IMR-90 (cell line): ENCODE measurements at regions not wholly inside any gene's neighbourhood (a gene's known extent, or its start where the extent isn't known, plus 50 kb on each side); places are given as distances from the start of the nearest gene placed in this dataset.

Experiments
- ATAC-seq: fragments of 200-7000 bp; cut with Tn5 transposase; 2 replicates; pipeline ENCODE4 v1.9.1; 2020; ENCODE audit warnings: low read depth, mild to moderate bottlenecking, moderate library complexity
- BruUV-seq: library from RNA; stranded (reverse); fragments of 400-500 nt; replicated peaks from 2 replicates; lab custom pipeline; 2021; lab: Mats Ljungman, UMichigan
- CTCF ChIA-PET: fragments of 300-600 bp; formaldehyde crosslinking; extraction: SDS; loops from one replicate; lab custom pipeline; 2021; ENCODE audit warnings: antibody characterized with exemption; lab: Yijun Ruan, JAX
- POLR2A ChIA-PET: fragments of 300-600 bp; sonication (Branson Sonifier 250); formaldehyde crosslinking; loops from one replicate; lab custom pipeline; 2022; ENCODE audit warnings: antibody characterized with exemption; ENCODE audit not compliant: unreplicated experiment; lab: Charles Lee
- DNase-seq: peaks from one replicate; pipeline ENCODE4 v3.0.0; 2013
- H2AFZ ChIP-seq: replicated peaks from 2 replicates; pipeline ENCODE3; 2013; ENCODE audit warnings: low read length, mild to moderate bottlenecking; ENCODE audit not compliant: poor library complexity
- H2AK5ac ChIP-seq: 2 replicates; pipeline ENCODE4 v1.6.1; 2013; ENCODE audit warnings: low read depth, low read length, inconsistent platforms
- H2AK9ac ChIP-seq: replicated peaks from 2 replicates; pipeline ENCODE3; 2013; ENCODE audit warnings: mild to moderate bottlenecking, low read depth, low read length, moderate library complexity; ENCODE audit not compliant: poor library complexity
- H2BK120ac ChIP-seq: 2 replicates; pipeline ENCODE4 v1.6.1; 2013; ENCODE audit warnings: low read depth, low read length, inconsistent platforms
- H2BK15ac ChIP-seq: 3 replicates; pipeline ENCODE4 v1.6.1; 2013; ENCODE audit warnings: low read depth, low read length, inconsistent platforms
- H2BK20ac ChIP-seq: 2 replicates; pipeline ENCODE4 v1.6.1; 2013; ENCODE audit warnings: low read depth, mild to moderate bottlenecking, inconsistent platforms, low read length, moderate library complexity
- H2BK5ac ChIP-seq: 2 replicates; pipeline ENCODE4 v1.6.1; 2013; ENCODE audit warnings: mild to moderate bottlenecking, low read depth, low read length, inconsistent platforms; ENCODE audit not compliant: poor library complexity, severe bottlenecking
- H3K14ac ChIP-seq: replicated peaks from 2 replicates; pipeline ENCODE4 v1.6.1; 2013; ENCODE audit warnings: low read depth, low read length, inconsistent platforms
- H3K18ac ChIP-seq: 2 replicates; pipeline ENCODE4 v1.6.1; 2013; ENCODE audit warnings: low read depth, low read length, control low read depth
- H3K23ac ChIP-seq: 2 replicates; pipeline ENCODE4 v1.6.1; 2013; ENCODE audit warnings: low read depth, low read length, inconsistent platforms
- H3K27ac ChIP-seq: 2 replicates; pipeline ENCODE4 v1.5.1; 2013; ENCODE audit warnings: mild to moderate bottlenecking, control low read depth, low read length; ENCODE audit not compliant: insufficient read depth
- H3K27me3 ChIP-seq: 2 replicates; pipeline ENCODE4 v1.6.1; 2013; ENCODE audit warnings: low read length; ENCODE audit not compliant: control insufficient read depth, insufficient read depth
- H3K36me3 ChIP-seq: 2 replicates; pipeline ENCODE4 v1.6.1; 2013; ENCODE audit warnings: low read length, mixed read lengths; ENCODE audit not compliant: control insufficient read depth, insufficient read depth
- H3K4ac ChIP-seq: 2 replicates; pipeline ENCODE4 v1.6.1; 2013; ENCODE audit warnings: low read depth, low read length, inconsistent platforms
- H3K4me1 ChIP-seq: 2 replicates; pipeline ENCODE4 v1.6.1; 2013; ENCODE audit warnings: low read length, mixed read lengths; ENCODE audit not compliant: control insufficient read depth, insufficient read depth
- H3K4me2 ChIP-seq: 2 replicates; pipeline ENCODE4 v1.6.1; 2013; ENCODE audit warnings: low read depth, mild to moderate bottlenecking, control low read depth, low read length, moderate library complexity
- H3K4me3 ChIP-seq: 2 replicates; pipeline ENCODE4 v1.5.1; 2013; ENCODE audit warnings: low read depth, mild to moderate bottlenecking, control low read depth, low read length, moderate library complexity; ENCODE audit not compliant: insufficient read depth
- H3K56ac ChIP-seq: 2 replicates; pipeline ENCODE4 v1.6.1; 2013; ENCODE audit warnings: low read length, inconsistent platforms; ENCODE audit not compliant: insufficient read depth; ENCODE audit errors: extremely low read depth
- H3K79me1 ChIP-seq, 2 experiments: 2 replicates each; pipeline ENCODE4 v1.6.1; 2013; ENCODE audit warnings: low read length in 2 of 2, inconsistent platforms in 1 of 2, low read depth in 1 of 2
- H3K9ac ChIP-seq: 2 replicates; pipeline ENCODE4 v1.6.1; 2013; ENCODE audit warnings: low read depth, low read length, control low read depth
- H3K9me1 ChIP-seq: 2 replicates; pipeline ENCODE4 v1.6.1; 2013; ENCODE audit warnings: low read length, inconsistent platforms; ENCODE audit not compliant: insufficient read depth
- H3K9me3 ChIP-seq: 2 replicates; pipeline ENCODE4 v1.6.1; 2013; ENCODE audit warnings: low read length; ENCODE audit not compliant: control insufficient read depth, insufficient read depth
- H4K20me1 ChIP-seq: 2 replicates; pipeline ENCODE4 v1.6.1; 2013; ENCODE audit warnings: low read length, inconsistent platforms; ENCODE audit not compliant: insufficient read depth
- H4K5ac ChIP-seq: 2 replicates; pipeline ENCODE4 v1.6.1; 2013; ENCODE audit warnings: mild to moderate bottlenecking, low read depth, low read length, control low read depth
- H4K8ac ChIP-seq, 2 experiments: 2 replicates each; pipeline ENCODE4 v1.6.1; 2013; ENCODE audit warnings: low read depth in 2 of 2, low read length in 2 of 2, control low read depth in 1 of 2, inconsistent platforms in 1 of 2
- H4K91ac ChIP-seq: 2 replicates; pipeline ENCODE4 v1.6.1; 2013; ENCODE audit warnings: low read depth, low read length, inconsistent platforms; ENCODE audit not compliant: insufficient read depth
- MXI1 ChIP-seq: IDR thresholded peaks from 2 replicates; pipeline ENCODE4 v1.6.1; 2012; ENCODE audit warnings: low read depth, mild to moderate bottlenecking, low read length, moderate library complexity, borderline replicate concordance
- NFE2L2 ChIP-seq: fragments of 150-350 bp; IDR thresholded peaks from 2 replicates; pipeline ENCODE4 v1.6.1; 2016; ENCODE audit warnings: low read depth, mild to moderate bottlenecking, low read length
- SMC3 ChIP-seq: fragments of 150-350 bp; IDR thresholded peaks from 2 replicates; pipeline ENCODE4 v1.6.1; 2016; ENCODE audit warnings: low read depth, mild to moderate bottlenecking, antibody characterized with exemption, low read length, moderate library complexity
- WGBS, 2 experiments: methylation state at CpG; one replicate each; pipeline versions ENCODE4 v1.1.5 to v1.1.7; 2013; ENCODE audit warnings: missing lambda C conversion rate in 2 of 2; ENCODE audit not compliant: insufficient read length in 1 of 2; ENCODE audit errors: extremely low coverage in 2 of 2; 5-methylcytosine and 5-hydroxymethylcytosine counted together
- dilution Hi-C: fragments of 300-500 bp; cut with HindIII; formaldehyde crosslinking; loops from one replicate; pipeline ENCODE4 v1.14.3; 2018; ENCODE audit warnings: low sequenced_read_pairs; ENCODE audit not compliant: unreplicated experiment
- in situ Hi-C: fragments of 300-500 bp; cut with MboI; formaldehyde crosslinking; loops from 3 replicates; pipeline ENCODE4 v1.14.3; 2019; ENCODE audit warnings: low sequenced_read_pairs, inconsistent platforms, mixed read lengths
- intact Hi-C: fragments of 100-400 bp; cut with micrococcal nuclease; formaldehyde crosslinking; loops from 2 replicates; pipeline ENCODE4 v1.10.0; 2022

- no peak for DNase-seq
- no peak overlapping the region for H4K5ac ChIP-seq
- H3K14ac ChIP-seq: no peak overlapping the region
- H2BK5ac ChIP-seq: no peak overlapping the region
- H3K4me3 ChIP-seq: no peak overlapping the region
- peaks cover 11% of the 10 kb centered on the region for H3K27me3 ChIP-seq
- in situ Hi-C loops (no loop called here), dilution Hi-C loops (loop anchor here (25.0 kb wide), 1 partner anchor 186 kb away; no protein-coding TSS in a partner anchor), intact Hi-C loops (no loop called here)
- H3K23ac ChIP-seq: no peak overlapping the region
- no CpG with 5 or more reads among the region's 2 CpGs for WGBS, 2 experiments
- H3K36me3 ChIP-seq: no peaks in the 10 kb centered on the region
- H2AFZ ChIP-seq: no peak overlapping the region
- no TSS peak for BruUV-seq
- H4K20me1 ChIP-seq: no peaks in the 10 kb centered on the region
- ChIA-PET CTCF (no interaction called here), POLR2A (no interaction called here)
- H2AK9ac ChIP-seq: no peak overlapping the region
- H3K4me2 ChIP-seq: no peak overlapping the region
- H2BK15ac ChIP-seq: no peak overlapping the region
- no peak overlapping the region for H2BK120ac ChIP-seq
- no peak overlapping the region for H2AK5ac ChIP-seq
- no peak for ATAC-seq
- H3K4ac ChIP-seq: no peak overlapping the region
- no peaks in the 10 kb centered on the region for H3K79me1 ChIP-seq
- no peak overlapping the region for H3K56ac ChIP-seq
- no peaks in the 10 kb centered on the region; the same call in 1 of the 2 replicates for H3K9me3 ChIP-seq
- H3K9me1 ChIP-seq: no peaks in the 10 kb centered on the region
- H4K8ac ChIP-seq: no peak overlapping the region
- H3K4me1 ChIP-seq: no peaks in the 10 kb centered on the region
- H4K91ac ChIP-seq: no peak overlapping the region
- H3K27ac ChIP-seq: no peak overlapping the region
- TF ChIP-seq NFE2L2 (no peak), SMC3 (no peak), MXI1 (no peak)
- no peak overlapping the region for H3K18ac ChIP-seq
- H3K9ac ChIP-seq: no peak overlapping the region
- H2BK20ac ChIP-seq: no peak overlapping the region
Observed at GRCh38 chr2:234326694-234327093, 170.2 kb downstream of the ARL4C start.
